Cerebellar nuclear complex (tissue), 1 donor: ENCODE measurements at regions not wholly inside any gene's neighbourhood (a gene's known extent, or its start where the extent isn't known, plus 50 kb on each side); places are given as distances from the start of the nearest gene placed in this dataset.

Experiments
- DNase-seq, 2 experiments: peaks; one replicate each; lab custom pipeline; 2025; lab: John Stamatoyannopoulos, UW

GRCh38 chr12:91542666-91543065 lies 360.0 kb upstream of the DCN start:
- no peak for DNase-seq

- no peak for DNase-seq
These were observed 359.4 kb upstream of the DCN start for GRCh38 chr12:91542067-91542466.

- DNase-seq, result no peak
These were observed 355.8 kb upstream of the DCN start for GRCh38 chr12:91538418-91538817.

- no peak for DNase-seq
These were observed 350.7 kb upstream of the DCN start for GRCh38 chr12:91533366-91533765.

- no peak for DNase-seq
These were observed 347.2 kb upstream of the DCN start for GRCh38 chr12:91529829-91530228.

DNA sequence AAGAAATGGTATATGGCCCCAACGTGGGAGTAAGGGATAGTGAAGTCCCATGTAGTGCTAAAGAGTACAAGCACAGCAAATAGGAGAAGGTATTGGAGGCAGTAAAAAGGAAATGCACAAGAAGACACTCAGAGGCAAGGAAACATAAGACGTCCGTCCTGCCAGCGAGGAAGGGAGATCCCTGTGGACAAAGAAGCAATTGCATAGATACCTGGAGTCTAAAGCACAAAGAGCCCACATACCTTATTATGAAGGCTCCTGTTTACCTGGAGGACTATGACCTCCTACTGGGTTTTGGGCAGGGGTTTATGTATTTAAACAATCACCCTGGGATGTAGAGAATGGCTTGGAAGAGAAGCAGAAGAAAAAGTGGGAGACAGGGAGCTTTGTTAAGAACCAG lies 341.2 kb upstream of the DCN start:
- DNase-seq, result no peak

DNA sequence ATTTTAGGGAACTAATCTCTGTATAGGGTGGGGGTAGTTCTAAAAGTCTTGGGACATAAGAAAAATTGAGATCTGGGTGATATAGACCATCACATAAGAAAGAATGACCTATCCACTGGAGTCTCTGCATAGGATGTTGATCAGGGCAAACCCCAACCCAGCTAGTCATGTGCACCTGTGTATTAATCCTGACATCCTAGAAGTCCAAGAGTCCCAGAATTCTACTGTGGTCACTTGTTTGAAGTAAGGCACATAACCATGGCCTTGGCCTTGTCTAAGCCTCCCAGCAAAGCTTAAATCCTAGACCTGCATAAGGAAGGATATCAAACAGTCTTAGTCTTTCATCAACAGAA lies 334.1 kb upstream of the DCN start:
- no peak for DNase-seq

DNA sequence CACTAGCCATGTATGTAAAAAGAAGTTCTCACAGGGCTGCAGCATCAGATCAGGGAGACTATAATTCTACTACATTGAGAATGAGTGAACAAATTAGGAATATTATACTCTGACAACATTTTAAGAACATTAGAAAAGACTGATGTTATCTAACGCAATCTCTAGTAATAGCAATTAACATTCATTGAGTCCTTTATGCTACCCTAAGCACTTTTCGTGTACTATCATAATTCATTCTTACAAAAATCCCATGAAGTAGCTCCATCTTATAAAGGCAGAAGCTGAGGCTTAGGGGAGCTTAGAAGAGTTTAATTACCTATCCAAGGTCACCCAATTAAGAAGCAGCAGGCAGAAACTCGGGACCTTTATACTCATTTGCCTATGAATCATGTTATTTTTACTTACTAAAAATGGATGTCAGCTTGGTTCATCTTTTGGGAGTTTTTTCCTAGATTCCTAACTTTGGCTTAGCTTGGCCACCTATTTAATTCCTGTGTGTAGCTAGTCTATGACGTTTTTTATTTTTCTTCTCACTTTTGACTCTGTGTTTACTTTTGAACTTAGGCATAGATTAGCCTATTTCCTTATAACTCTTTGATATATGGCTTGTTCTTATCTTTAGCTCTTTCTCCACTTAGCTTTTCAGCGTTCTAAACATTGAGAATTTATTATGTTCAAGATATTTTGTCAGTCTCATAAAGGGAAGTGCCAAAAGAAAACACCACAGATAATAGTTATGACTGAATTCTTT lies 333.5 kb upstream of the DCN start:
- DNase-seq, result no peak

DNA sequence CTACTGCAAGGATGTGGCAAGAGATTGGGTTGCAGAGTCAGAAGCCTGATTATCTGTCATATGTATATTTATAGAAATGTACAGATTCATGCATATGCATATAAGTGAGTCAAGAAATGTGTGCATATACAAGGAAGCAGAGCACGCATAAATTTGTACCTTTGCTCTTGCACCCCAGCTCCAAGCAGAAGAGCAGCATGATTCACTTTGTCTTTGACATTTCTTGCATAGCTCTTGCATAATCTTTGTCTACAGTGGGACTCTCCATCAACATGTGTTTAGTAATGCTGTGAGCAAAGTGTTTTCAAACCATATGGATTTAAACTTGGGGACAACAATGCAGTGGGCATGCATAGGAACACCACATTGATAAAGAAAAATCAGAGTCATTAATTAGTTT lies 330.7 kb upstream of the DCN start:
- DNase-seq, result no peak

GRCh38 chr12:91511795-91512420 lies 329.3 kb upstream of the DCN start:
- DNase-seq, result no peak

DNA sequence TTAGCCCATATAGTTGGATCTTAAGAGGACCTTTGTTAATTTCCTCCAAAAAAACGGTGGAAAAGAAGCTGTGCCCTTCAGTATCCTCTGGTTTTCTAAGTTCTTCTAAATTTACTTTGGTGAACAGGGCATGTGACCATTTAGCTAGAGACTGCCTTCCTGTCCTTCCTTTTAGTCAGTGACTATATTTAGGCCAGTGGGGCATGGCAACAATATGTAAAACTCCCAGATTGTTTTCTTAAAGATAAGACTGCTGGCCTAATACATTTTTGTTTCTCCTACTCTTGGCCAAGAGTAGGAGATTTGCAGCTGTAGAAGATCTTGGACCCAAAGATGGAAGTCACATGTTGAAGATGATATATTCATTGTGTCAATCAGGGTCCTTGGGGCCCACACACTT lies 325.1 kb upstream of the DCN start:
- DNase-seq, result no peak

- no peak for DNase-seq
These were observed 323.8 kb upstream of the DCN start for GRCh38 chr12:91506452-91506851.

- no peak for DNase-seq
These were observed 322.4 kb upstream of the DCN start for GRCh38 chr12:91505006-91505405.

DNA sequence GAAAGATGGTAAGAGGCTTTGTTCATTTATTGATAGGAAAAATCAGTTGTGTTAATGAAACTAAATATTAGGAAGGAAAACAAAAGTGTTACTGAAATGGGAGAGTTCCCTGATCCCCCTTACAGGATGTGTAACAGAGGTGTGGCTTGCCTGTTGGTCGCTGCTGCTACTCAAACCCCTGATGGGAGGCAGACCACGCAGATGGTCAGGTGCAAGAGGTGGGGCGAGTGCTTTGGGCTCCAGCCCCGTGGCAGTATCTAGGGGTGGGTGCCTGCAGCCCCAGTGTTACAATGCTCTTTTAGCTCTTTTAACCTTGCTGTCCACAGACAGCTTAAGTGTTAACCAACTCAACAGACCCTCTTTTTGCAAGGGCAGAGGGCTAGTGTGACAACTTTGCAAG lies 319.6 kb upstream of the DCN start:
- no peak for DNase-seq

GRCh38 chr12:91496337-91496736 lies 313.7 kb upstream of the DCN start:
- DNase-seq, result no peak

GRCh38 chr12:91493308-91493707 lies 310.7 kb upstream of the DCN start:
- no peak for DNase-seq

- DNase-seq, result no peak
These were observed 310.0 kb upstream of the DCN start for GRCh38 chr12:91492648-91493047.

- no peak for DNase-seq
These were observed 308.2 kb upstream of the DCN start for GRCh38 chr12:91490667-91491311.

DNA sequence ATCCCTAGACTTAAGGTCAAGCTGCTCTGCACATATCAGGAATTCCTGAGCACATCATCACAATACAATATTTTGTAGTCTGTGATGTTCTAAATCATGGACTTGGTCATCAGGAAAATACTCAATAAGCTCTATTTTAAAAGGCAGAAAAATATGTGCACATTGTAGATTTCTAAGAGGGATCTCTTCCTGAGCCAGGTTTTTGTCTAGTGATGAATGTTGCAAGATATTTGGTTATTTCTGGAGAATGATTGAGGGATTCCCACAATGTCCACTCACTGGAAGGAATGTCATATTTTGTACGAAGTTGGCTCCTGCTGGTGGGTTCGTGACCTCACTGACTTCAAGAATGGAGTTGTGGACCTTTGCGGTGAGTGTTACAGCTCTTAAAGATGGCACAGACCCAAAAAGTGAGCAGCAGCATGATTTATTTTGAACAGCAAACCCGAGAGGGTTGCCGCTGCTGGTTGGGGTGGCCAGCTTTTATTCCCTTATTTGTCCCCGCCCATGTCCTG lies 300.9 kb upstream of the DCN start:
- DNase-seq, result no peak

DNA sequence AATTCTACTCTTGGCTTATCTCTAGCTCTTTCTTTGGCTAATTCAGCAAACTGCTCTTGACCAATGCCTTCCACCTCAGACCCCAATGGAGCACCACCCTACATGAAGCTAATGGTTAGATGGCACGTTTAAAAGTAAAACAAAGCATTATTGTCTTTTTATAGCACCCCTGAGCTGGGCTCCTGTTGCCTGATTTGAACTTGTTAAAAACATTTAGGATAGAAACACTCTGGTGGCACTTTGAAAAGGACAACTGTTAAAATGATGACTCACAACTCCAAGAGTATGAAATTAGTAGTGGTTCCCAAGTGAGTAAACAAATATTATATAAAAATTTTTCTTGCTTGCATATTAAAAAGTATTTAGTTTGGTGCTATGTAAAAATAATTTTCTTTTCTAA lies 299.6 kb upstream of the DCN start:
- no peak for DNase-seq

GRCh38 chr12:91478500-91478899 lies 295.9 kb upstream of the DCN start:
- no peak for DNase-seq

DNA sequence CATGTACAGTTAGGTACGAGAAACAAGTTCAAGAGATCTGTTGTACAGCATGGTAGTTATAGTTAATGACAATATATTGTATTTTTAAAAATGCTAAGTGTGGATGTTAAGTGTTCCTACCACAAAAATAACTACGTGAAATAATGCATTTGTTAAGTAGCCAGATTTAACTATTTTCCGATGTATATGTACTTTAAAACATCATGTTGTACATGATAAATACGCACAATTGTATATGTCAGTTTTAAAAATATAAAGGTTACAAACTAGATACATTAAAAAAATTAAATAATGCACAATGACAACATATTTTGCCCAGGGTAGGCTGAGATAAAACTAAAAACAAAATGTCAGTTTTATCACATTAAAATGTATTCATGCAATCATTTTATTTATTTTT lies 285.1 kb upstream of the DCN start:
- DNase-seq, result no peak

GRCh38 chr12:91461061-91461460 lies 278.4 kb upstream of the DCN start:
- DNase-seq, result no peak
